ENCODE measurements at regions not wholly inside any gene's neighbourhood (a gene's known extent, or its start where the extent isn't known, plus 50 kb on each side); places are given as distances from the start of the nearest gene placed in this dataset.

- TF ChIP-seq CTCF (IDR thresholded peaks at IDR 0.05; ENCODE audit: insufficient read depth, low read length, poor library complexity, severe bottlenecking), result no peak
- TF ChIP-seq EZH2phosphoT487 (conservative IDR thresholded peaks at IDR 0.05; ENCODE audit: low read length), result no peak
Measured at GRCh38 chr5:17434982-17435381, 63.0 kb upstream of the TAF11L2 start.

All from SU-DHL-6 (cell line).